ENCODE measurements at regions not wholly inside any gene's neighbourhood (a gene's known extent, or its start where the extent isn't known, plus 50 kb on each side); places are given as distances from the start of the nearest gene placed in this dataset.

DNA sequence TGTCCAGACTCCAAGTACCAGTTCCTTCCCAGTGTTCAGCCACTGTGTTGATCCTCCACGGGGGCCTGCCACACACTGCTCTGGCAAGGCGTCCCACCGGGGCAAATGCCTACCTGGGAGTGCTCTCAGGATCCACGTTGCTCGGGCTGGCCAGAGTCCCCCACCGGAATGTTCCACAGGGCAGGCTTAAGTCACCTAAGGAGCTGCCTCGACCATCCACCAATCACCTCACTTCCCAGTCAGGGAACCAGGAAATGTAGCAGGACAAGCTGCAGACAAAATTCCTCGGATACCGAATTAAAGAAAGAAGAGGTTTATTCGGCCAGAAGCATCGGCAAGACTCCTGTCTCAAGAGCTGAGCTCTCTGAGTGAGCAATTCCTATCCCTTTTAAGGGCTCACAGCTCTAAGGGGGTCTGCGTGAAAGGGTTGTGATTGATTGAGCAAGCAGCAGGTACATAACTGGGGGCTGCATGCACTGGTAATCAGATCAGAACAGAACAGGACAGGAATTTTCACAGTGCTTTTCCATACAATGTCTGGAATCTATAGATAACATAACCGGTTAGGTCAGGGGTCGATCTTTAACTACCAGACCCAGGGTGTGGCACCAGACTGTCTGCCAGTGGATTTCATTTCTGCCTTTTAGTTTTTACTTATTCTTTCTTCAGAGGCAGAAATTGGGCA is 56.9 kb upstream of the EDNRB start:
- no peak for TF ChIP-seq CTCF (IDR thresholded peaks at IDR 0.05; ENCODE audit: insufficient read depth, low read length, poor library complexity, severe bottlenecking)
- no peak for TF ChIP-seq EZH2phosphoT487 (conservative IDR thresholded peaks at IDR 0.05; ENCODE audit: low read length)
